ENCODE measurements at regions not wholly inside any gene's neighbourhood (a gene's known extent, or its start where the extent isn't known, plus 50 kb on each side); places are given as distances from the start of the nearest gene placed in this dataset.

DNA sequence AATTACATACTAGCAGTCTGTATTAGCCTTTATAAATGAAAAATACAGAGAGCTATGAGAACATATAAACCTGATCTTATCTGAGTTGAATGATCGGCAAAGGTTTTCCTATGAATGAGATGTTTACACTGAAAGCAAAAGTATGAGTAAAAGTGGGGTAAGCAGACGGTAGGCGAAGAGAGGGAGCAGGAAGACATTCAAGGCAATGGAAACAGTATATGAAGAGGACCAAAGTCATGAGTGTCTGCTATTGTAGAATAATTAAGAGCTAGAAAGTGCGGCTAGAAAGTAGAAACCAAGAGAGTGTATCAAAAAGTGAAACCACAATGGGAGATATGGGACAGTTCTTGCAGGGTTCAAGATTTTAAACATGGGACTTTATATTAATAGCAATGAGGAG lies 67.0 kb upstream of the TMLHE start:
- no peak for DNase-seq

DNA sequence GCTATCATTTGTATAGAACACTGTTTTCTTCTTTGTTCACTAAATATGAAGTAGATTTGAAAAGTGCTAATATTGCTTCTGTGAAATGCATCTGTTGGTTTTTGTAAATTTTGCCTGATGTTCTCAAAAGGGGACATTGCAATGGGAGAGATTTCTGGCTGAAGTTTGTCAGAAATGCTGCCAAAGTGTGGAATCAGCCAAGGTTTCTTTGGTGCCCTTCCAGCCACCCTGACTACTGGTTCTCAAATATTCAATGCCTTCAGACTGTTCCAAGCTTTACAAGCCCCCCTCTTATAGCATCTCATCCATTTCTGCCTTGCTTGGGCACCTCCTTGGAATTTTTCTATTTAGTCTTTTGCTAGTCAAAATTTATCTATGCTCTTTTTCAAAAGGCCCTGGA lies 60.6 kb upstream of the TMLHE start:
- DNase-seq, result no peak

DNA sequence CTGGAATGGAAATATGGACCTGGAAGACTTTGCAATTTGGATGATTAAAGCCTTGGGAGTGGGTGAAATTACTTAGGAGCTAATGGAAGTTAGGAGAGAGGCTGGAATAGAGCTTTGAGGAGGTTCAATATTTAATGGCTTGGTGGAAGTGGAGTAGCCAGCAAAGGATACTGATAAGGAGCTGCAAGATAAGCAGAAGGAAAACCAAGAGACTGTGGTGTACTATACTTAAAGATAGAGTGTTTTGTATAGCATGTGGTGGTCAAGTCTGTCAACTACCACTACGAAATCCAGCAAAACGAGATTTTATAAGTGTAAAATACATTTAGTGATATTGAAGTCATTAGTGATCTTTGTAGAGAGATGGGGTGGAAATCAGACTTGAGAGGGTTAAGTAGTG lies 54.0 kb upstream of the TMLHE start:
- no peak for DNase-seq

All from DMS 273 treated with DMSO at 0.1 percent for 48 hours (cell line).